ENCODE measurements at regions not wholly inside any gene's neighbourhood (a gene's known extent, or its start where the extent isn't known, plus 50 kb on each side); places are given as distances from the start of the nearest gene placed in this dataset.
"Not testable (repeated sequence)": the region's sequence is repeated elsewhere in the genome, so short reads cannot be mapped to it uniquely, and the experiment has no call there.

- no peak for DNase-seq (ENCODE audit: low read depth)
Observed at GRCh38 chr9:102506406-102506805, 488.7 kb upstream of the CYLC2 start.

- no peak for DNase-seq (ENCODE audit: low read depth)
Observed at GRCh38 chr9:102499468-102499867, 495.7 kb upstream of the CYLC2 start.

GRCh38 chr9:102497709-102498108, 497.4 kb upstream of the CYLC2 start:
- DNase-seq (ENCODE audit: low read depth), result no peak

GRCh38 chr9:102486976-102487375, 508.2 kb upstream of the CYLC2 start:
- DNase-seq (ENCODE audit: low read depth), result not testable (repeated sequence)

- DNase-seq (ENCODE audit: low read depth), result no peak
Observed at GRCh38 chr9:102483651-102484050, 511.5 kb upstream of the CYLC2 start.

- no peak for DNase-seq (ENCODE audit: low read depth)
Observed at GRCh38 chr9:102482776-102483175, 512.4 kb upstream of the CYLC2 start.

- no peak for DNase-seq (ENCODE audit: low read depth)
Observed at GRCh38 chr9:102479191-102479590, 515.9 kb upstream of the CYLC2 start.

GRCh38 chr9:102474357-102474756, 520.8 kb upstream of the CYLC2 start:
- DNase-seq (ENCODE audit: low read depth), result no peak

GRCh38 chr9:102469430-102469829, 525.7 kb upstream of the CYLC2 start:
- DNase-seq (ENCODE audit: low read depth), result not testable (repeated sequence)

GRCh38 chr9:102461156-102461819, 533.8 kb upstream of the CYLC2 start:
- no peak for DNase-seq (ENCODE audit: low read depth)

GRCh38 chr9:102459828-102460227, 535.3 kb upstream of the CYLC2 start:
- DNase-seq (ENCODE audit: low read depth), result no peak

- no peak for DNase-seq (ENCODE audit: low read depth)
Observed at GRCh38 chr9:102456562-102456961, 538.6 kb upstream of the CYLC2 start.

GRCh38 chr9:102445906-102446305, 549.2 kb upstream of the CYLC2 start:
- DNase-seq (ENCODE audit: low read depth), result no peak

GRCh38 chr9:102445181-102445747, 549.9 kb upstream of the CYLC2 start:
- no peak for DNase-seq (ENCODE audit: low read depth)

- DNase-seq (ENCODE audit: low read depth), result no peak
Observed at GRCh38 chr9:102439583-102439982, 555.5 kb upstream of the CYLC2 start.

- not testable (repeated sequence) for DNase-seq (ENCODE audit: low read depth)
Observed at GRCh38 chr9:102436599-102436998, 558.5 kb upstream of the CYLC2 start.

GRCh38 chr9:102435427-102435826, 559.7 kb upstream of the CYLC2 start:
- no peak for DNase-seq (ENCODE audit: low read depth)

- DNase-seq (ENCODE audit: low read depth), result no peak
Observed at GRCh38 chr9:102434545-102434944, 560.6 kb upstream of the CYLC2 start.

- no peak for DNase-seq (ENCODE audit: low read depth)
Observed at GRCh38 chr9:102428305-102428704, 566.8 kb upstream of the CYLC2 start.

GRCh38 chr9:102416251-102416650, 578.9 kb upstream of the CYLC2 start:
- DNase-seq (ENCODE audit: low read depth), result not testable (repeated sequence)

- DNase-seq (ENCODE audit: low read depth), result no peak
Observed at GRCh38 chr9:102405218-102405867, 589.8 kb upstream of the CYLC2 start.

GRCh38 chr9:102403514-102403913, 591.6 kb upstream of the CYLC2 start:
- DNase-seq (ENCODE audit: low read depth), result no peak

- DNase-seq (ENCODE audit: low read depth), result no peak
Observed at GRCh38 chr9:102398205-102398604, 596.9 kb upstream of the CYLC2 start.

GRCh38 chr9:102385620-102386019, 609.5 kb upstream of the CYLC2 start:
- DNase-seq (ENCODE audit: low read depth), result not testable (repeated sequence)
